GM12874 (cell line): ENCODE measurements at regions not wholly inside any gene's neighbourhood (a gene's known extent, or its start where the extent isn't known, plus 50 kb on each side); places are given as distances from the start of the nearest gene placed in this dataset.

Source experiments
- TF ChIP-seq, protein P1 (sequence below): IDR thresholded peaks from 2 replicates; pipeline ENCODE4 v1.5.1; 2011; ENCODE audit warnings: low read depth, mild to moderate bottlenecking, control low read depth, low read length, moderate library complexity; ENCODE audit not compliant: insufficient read depth

DNA sequence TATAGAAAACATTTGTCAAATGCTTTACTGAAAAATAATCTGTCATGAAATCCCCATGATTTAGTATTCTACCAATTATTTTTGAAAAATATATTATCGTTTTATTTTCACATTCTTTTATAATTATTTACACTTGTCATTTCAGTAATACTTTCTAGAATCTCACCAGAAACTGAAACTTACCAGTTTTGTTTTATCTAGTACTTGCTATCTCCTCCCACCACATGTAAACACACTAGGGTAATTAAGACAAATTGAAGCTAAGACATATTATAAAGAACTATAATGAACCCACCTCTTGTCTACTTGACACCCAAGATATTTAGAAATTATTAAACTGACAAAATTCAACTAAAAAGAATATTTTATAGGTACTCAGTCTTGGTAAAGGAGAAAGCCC, 51.5 kb upstream of the GRM3 start:
- TF ChIP-seq, protein P1, sequence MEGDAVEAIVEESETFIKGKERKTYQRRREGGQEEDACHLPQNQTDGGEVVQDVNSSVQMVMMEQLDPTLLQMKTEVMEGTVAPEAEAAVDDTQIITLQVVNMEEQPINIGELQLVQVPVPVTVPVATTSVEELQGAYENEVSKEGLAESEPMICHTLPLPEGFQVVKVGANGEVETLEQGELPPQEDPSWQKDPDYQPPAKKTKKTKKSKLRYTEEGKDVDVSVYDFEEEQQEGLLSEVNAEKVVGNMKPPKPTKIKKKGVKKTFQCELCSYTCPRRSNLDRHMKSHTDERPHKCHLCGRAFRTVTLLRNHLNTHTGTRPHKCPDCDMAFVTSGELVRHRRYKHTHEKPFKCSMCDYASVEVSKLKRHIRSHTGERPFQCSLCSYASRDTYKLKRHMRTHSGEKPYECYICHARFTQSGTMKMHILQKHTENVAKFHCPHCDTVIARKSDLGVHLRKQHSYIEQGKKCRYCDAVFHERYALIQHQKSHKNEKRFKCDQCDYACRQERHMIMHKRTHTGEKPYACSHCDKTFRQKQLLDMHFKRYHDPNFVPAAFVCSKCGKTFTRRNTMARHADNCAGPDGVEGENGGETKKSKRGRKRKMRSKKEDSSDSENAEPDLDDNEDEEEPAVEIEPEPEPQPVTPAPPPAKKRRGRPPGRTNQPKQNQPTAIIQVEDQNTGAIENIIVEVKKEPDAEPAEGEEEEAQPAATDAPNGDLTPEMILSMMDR: no peak

- TF ChIP-seq, protein P1: no peak
These were observed 69.7 kb upstream of the GRM3 start for GRCh38 chr7:86574006-86574405.

DNA sequence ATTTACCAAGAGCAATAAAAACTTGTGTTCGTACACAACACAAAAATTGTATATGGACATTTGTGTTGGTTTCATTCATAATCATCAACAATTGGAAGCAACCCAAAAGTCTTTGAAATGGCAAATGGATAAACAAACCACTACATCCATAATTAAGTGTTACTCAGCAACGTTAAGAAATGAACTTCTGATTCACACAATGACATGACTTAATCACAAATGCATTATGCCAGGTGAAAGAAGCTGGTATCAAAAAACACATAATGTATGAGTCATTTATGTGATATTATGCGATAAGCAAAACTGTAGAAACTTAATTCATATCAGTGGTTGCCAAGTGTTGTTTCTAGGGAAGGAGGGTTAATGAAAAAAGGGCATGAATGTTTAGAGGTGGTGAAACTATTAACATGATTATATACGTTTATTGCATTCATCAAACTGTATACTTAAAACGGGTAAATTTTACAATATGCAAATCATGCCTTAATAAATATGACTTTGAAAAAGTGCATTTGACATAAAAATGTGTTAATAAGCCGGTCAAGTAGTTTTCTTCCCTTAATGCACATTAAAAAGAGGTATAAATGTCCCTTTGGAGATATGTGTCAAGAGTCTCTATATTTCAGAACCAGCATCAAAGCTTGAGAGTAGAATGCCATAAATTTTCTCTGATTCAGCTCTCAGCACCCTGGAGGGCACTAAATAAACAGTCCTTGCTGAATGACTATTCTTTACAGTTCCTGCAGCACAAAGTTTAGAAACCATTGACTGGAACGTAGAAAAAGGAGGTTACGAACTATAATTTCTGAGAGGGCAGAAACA, 84.8 kb upstream of the GRM3 start:
- TF ChIP-seq, protein P1: no peak

- TF ChIP-seq, protein P1: no peak
These were observed 109.1 kb upstream of the GRM3 start for GRCh38 chr7:86534641-86535040.

DNA sequence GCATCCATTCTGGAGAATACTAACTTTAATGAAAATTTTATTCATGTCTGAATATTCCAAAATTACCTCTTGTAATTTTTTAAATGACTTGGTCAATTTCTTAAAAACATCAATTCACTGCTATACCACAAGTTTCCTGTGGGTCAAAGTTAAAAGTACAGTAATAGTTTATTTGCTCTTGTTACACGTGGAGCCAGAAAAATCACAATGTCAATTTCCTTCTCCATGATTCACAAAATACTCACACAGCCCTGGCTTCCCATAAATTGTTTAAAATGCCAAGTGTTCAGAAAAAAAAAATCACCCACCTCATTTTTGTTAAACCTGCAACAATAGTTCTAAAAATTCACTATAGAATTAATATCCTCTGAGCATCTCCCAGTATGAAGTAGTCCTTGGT, 139.5 kb upstream of the GRM3 start:
- TF ChIP-seq, protein P1: no peak

GRCh38 chr7:86499986-86500385, 143.7 kb upstream of the GRM3 start:
- TF ChIP-seq, protein P1: no peak

DNA sequence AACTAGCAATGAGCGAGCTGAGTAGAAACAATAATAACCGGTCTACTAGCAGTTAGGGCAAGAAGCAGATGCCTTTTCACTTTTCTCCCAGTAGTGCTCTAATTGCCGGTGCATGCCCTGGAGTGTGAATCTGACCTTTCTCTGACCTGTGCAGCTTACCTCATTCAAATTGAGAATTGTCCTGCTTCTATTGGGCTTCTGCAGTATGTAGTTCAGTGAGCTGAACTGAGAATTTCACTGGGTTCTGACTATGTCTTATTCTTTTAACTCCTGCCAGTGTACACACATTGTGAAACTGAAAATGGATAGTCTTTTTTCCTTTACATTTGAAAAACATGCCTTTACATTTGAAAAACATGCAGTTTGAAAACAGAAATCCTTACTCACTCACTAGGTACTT, 157.9 kb upstream of the GRM3 start:
- TF ChIP-seq, protein P1: no peak
